IMR-90 (cell line): ENCODE measurements at regions not wholly inside any gene's neighbourhood (a gene's known extent, or its start where the extent isn't known, plus 50 kb on each side); places are given as distances from the start of the nearest gene placed in this dataset.

Experiments used
- CEBPB ChIP-seq: IDR thresholded peaks from 2 replicates; pipeline ENCODE4 v1.6.1; 2012; ENCODE audit warnings: low read depth, low read length, improper control_type of control experiment
- CHD1 ChIP-seq: IDR thresholded peaks from 2 replicates; pipeline ENCODE4 v1.6.1; 2012; ENCODE audit warnings: low read depth, low read length, improper control_type of control experiment
- RAD21 ChIP-seq: IDR thresholded peaks from 2 replicates; pipeline ENCODE4 v1.6.1; 2012; ENCODE audit warnings: low read length, improper control_type of control experiment
- RFX5 ChIP-seq: IDR thresholded peaks from 2 replicates; pipeline ENCODE4 v1.8.0; 2012; ENCODE audit warnings: low read depth, mild to moderate bottlenecking, low read length, moderate library complexity
- TF ChIP-seq, protein P1 (sequence below): conservative IDR thresholded peaks from 2 replicates; pipeline ENCODE4 v1.5.1; 2012; ENCODE audit warnings: mild to moderate bottlenecking, low read depth, low read length, improper control_type of control experiment
- TF ChIP-seq, protein P2 (sequence below): fragments of 150-350 bp; IDR thresholded peaks from 2 replicates; pipeline ENCODE4 v1.6.1; 2016; ENCODE audit warnings: low read depth, mild to moderate bottlenecking, low read length, moderate library complexity, borderline replicate concordance
- TF ChIP-seq, protein P3 (sequence below): fragments of 150-350 bp; IDR thresholded peaks from 2 replicates; pipeline ENCODE4 v1.6.1; 2017; ENCODE audit warnings: mild to moderate bottlenecking, antibody characterized with exemption, low read length, low read depth

DNA sequence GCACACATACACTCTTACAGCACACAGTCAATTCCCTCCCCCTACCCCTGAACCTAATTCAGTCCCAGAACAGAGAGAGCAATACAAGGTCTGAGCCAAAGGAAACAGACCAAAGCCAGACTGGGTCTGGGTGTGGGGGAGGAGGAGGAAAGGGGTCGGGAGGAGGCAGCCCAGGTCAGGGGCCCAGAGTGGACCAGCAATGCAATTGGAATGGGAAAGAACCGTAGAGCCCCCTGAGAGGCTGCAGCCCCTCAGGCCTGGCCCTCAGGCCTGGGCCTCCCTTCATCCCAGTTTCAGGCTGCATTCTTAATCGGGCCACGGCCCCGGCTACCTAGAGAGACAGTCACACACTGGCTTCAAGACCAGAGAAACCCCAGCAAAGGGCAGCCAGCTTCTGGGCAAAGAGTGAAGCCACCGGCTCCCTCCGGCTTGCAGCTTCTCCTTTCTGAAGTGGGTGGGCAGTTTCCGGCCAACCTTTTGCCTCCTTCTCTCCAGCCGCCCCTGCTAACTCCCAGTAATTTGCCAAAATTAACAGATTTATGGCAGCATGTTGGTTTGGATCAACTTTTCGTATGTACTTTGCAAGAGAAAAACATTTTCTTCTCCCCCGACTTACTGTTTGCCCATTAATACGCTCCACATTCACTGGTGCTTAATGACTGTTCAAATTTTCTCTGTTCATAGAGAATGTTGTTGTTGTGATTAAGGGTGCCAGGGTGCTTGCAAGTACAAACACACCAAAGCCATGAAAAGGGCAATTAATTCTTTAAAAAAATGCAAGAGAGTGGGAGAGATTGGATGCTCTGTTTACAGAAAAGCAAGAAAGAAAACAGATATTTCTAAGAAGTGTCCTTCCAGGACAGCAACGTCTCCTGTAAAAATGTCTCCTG lies 488.3 kb downstream of the MN1 start:
- TF ChIP-seq, protein P1, sequence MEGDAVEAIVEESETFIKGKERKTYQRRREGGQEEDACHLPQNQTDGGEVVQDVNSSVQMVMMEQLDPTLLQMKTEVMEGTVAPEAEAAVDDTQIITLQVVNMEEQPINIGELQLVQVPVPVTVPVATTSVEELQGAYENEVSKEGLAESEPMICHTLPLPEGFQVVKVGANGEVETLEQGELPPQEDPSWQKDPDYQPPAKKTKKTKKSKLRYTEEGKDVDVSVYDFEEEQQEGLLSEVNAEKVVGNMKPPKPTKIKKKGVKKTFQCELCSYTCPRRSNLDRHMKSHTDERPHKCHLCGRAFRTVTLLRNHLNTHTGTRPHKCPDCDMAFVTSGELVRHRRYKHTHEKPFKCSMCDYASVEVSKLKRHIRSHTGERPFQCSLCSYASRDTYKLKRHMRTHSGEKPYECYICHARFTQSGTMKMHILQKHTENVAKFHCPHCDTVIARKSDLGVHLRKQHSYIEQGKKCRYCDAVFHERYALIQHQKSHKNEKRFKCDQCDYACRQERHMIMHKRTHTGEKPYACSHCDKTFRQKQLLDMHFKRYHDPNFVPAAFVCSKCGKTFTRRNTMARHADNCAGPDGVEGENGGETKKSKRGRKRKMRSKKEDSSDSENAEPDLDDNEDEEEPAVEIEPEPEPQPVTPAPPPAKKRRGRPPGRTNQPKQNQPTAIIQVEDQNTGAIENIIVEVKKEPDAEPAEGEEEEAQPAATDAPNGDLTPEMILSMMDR, result no peak
- no peak for TF ChIP-seq RFX5
- TF ChIP-seq CEBPB, result no peak
- TF ChIP-seq, protein P2, sequence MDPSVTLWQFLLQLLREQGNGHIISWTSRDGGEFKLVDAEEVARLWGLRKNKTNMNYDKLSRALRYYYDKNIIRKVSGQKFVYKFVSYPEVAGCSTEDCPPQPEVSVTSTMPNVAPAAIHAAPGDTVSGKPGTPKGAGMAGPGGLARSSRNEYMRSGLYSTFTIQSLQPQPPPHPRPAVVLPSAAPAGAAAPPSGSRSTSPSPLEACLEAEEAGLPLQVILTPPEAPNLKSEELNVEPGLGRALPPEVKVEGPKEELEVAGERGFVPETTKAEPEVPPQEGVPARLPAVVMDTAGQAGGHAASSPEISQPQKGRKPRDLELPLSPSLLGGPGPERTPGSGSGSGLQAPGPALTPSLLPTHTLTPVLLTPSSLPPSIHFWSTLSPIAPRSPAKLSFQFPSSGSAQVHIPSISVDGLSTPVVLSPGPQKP, result no peak
- TF ChIP-seq RAD21, result no peak
- no peak for TF ChIP-seq CHD1
- TF ChIP-seq, protein P3, sequence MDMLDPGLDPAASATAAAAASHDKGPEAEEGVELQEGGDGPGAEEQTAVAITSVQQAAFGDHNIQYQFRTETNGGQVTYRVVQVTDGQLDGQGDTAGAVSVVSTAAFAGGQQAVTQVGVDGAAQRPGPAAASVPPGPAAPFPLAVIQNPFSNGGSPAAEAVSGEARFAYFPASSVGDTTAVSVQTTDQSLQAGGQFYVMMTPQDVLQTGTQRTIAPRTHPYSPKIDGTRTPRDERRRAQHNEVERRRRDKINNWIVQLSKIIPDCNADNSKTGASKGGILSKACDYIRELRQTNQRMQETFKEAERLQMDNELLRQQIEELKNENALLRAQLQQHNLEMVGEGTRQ, result no peak
